NCI-H2196 (cell line): ENCODE measurements at regions not wholly inside any gene's neighbourhood (a gene's known extent, or its start where the extent isn't known, plus 50 kb on each side); places are given as distances from the start of the nearest gene placed in this dataset.

Source experiments
- DNase-seq: peaks from one replicate; lab custom pipeline; 2025; ENCODE audit not compliant: unreplicated experiment; lab: John Stamatoyannopoulos, UW

DNA sequence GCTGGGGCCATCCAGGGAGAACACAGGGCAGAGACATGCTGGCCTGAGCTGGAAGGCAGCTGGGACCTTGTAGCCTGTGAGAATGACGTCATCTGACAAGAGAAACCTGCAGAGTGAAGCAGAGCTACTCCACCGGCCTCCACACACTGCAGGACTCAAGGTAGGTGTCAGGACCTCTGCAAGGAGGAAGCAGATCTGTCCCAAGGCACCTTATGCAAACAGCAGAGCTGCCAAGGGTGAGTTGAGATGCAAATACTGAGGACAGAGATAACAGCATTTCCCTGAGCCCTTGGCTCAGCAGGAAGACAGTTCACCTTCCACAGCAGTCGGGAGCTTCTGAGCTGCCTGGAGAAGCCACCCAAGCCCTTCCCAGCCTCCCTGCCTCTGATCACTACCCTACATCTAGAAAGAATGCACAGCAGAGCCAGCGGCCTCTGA is 51.9 kb upstream of the IGSF9B start:
- DNase-seq = no peak

DNA sequence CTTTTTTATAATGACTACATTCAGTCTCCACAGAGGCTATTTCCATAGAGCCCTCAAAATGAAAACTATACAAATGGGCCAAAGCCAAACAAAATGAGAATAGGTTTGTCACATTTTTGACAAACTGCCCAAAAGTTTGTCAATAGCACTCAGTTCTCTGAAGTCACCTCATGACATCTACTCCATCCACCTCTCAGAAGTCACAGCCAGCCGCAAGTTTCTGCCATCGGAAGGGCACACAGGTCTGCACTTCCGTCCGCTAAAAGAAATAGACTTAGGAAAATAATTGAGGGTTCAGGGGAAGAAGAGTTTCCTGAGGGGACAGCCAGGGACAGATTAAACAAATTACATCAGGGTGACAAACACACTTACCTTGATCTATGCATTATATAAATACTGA is 55.4 kb upstream of the JAM3 start:
- no peak for DNase-seq

DNA sequence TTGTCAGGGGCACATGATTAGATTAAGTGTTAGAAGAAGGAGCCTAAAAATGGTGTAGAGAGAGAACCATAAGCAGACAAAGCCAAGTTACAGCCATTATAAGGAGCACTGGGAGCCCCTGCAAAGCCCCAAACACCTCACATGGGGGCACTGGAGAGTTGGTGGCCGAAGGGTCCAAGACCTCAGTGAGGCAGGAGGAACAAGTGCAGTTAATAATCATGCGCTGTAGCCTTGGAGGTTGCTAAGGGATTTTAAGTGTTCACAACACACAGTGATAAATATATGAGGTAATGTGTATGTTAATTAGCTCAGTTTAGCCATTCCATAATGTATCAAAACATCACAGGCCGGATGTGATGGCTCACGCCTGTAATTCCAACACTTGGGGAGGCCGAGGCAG is 54.4 kb upstream of the JAM3 start:
- DNase-seq = peak; percentile 37

DNA sequence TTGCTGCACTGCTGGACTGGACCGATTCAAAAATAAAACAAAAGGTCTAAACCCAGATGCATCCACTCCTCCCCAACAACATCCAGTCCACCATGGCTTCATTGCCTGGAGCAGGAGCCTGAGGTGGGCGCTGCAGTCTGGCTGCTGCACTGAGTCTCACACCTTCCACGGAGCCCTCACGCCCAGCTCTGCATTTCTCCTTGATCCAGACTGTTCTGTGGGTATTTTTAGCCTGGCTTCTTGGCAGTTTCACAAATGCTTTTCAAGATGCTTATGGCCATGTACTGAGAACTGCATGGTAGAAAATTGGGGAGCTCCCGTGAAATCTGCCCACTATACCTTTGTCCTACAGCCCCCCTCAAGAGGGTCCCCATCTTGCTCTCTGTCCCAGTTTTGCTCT is 53.3 kb upstream of the JAM3 start:
- no peak for DNase-seq

DNA sequence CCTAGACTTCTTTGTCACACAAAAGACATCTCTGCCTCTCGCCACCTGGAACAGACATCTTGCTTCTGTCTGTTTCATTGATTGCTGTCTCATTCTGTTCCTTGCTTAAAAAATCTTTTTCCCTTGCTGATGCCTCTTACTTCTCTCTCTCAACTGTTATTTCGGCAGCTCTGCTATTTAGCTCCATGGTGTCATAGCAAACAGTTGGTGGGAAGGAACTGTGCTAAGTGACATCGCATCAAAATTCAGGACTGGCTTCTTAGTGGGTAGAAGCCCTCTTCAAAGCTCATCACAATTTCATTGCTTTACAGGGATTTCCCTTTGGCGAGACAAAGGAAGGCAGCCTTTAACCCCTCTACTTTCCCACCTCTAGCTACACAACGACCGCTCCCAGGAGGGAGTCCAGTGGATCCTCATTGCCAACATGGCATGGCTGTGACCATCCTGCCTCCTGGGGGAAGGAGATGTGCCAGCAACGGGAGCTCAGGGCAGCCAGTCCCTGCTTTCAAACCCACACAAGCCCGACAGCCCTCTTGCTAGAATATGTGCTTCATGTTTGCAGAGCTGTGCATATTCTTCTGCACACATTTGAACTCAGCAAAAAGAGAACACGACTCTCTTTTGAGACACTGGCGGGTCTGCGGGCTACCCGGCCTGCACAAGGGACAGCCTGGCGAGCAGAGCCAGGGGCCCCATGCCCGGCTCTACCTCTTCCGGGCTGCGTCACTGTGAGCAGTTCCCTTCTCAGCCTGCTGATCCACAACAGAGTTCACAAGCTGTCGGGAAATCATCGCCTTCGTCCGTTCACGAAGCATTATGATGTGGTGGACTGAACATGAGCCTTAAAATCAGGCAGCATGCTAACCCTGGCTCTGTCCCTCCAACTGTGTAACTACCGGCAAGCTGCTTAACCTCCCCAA is 51.1 kb upstream of the JAM3 start:
- DNase-seq = no peak
